Breast epithelium (tissue), 3 donors: ENCODE measurements at regions not wholly inside any gene's neighbourhood (a gene's known extent, or its start where the extent isn't known, plus 50 kb on each side); places are given as distances from the start of the nearest gene placed in this dataset.

Experiments used
- CTCF ChIP-seq, 3 donors: fragments of 450-650 bp; IDR thresholded peaks; one replicate each; pipeline ENCODE4 v1.5.1; 2016 to 2017; ENCODE audit warnings: antibody characterized with exemption in 3 of 3, mild to moderate bottlenecking in 3 of 3, moderate library complexity in 3 of 3
- POLR2A ChIP-seq: fragments of 450-650 bp; IDR thresholded peaks from one replicate; pipeline ENCODE4 v1.6.1; 2016; ENCODE audit warnings: antibody characterized with exemption, mild to moderate bottlenecking, moderate library complexity
- POLR2AphosphoS5 ChIP-seq, 3 donors: sonication (generic); formaldehyde crosslinking; IDR thresholded peaks; one replicate each; pipeline ENCODE4 v1.6.1; 2017; ENCODE audit warnings: antibody characterized with exemption in 3 of 3

DNA sequence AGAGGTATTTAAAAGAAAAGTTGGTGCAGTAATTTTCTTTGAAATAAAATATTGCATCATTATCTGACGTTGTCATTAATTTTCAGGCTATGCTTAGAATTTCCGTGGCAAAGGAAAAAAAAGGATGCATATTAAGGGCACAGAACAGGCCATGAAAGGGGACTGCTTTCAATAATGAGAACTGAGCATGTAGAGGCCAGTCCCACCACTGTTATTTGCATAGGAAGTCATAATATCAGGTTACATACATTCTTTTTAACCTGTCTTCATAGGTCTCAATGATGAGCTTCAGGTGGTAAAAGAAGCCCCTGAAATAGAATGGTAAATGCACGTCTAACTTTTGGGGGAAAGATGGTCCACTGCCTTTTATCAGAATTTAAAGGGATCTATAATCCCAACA is 272.1 kb upstream of the ALCAM start:
- TF ChIP-seq CTCF (IDR thresholded peaks at IDR 0.05) (no peak), POLR2AphosphoS5 (IDR thresholded peaks at IDR 0.05) (no peak), POLR2A (no peak)
